Testis (tissue), 2 donors: ENCODE measurements at regions not wholly inside any gene's neighbourhood (a gene's known extent, or its start where the extent isn't known, plus 50 kb on each side); places are given as distances from the start of the nearest gene placed in this dataset.

Experiments used
- DNase-seq: peaks from one replicate; pipeline ENCODE4 v3.0.0-alpha.2; 2019
- H3K27ac ChIP-seq, 2 donors: fragments of 200-600 bp; sonication (generic); one replicate each; pipeline ENCODE4 v1.5.1; 2019
- H3K27me3 ChIP-seq: fragments of 200-600 bp; sonication (generic); one replicate; pipeline ENCODE4 v1.5.1; 2019
- H3K36me3 ChIP-seq: fragments of 200-600 bp; sonication (generic); one replicate; pipeline ENCODE4 v1.5.1; 2017; ENCODE audit warnings: low read depth; ENCODE audit errors: missing control alignments
- H3K4me1 ChIP-seq: fragments of 200-600 bp; sonication (generic); one replicate; pipeline ENCODE4 v1.5.1; 2019
- H3K4me3 ChIP-seq, 2 donors: fragments of 200-600 bp; sonication (generic); one replicate each; pipeline ENCODE4 v1.5.1; 2017 to 2019
- H3K9me3 ChIP-seq: fragments of 200-600 bp; sonication (generic); one replicate; pipeline ENCODE4 v1.5.1; 2017
- POLR2A ChIP-seq: fragments of 450-650 bp; IDR thresholded peaks from one replicate; pipeline ENCODE4 v1.6.1; 2017; ENCODE audit warnings: antibody characterized with exemption, mild to moderate bottlenecking, moderate library complexity
- WGBS, 2 donors: methylation state at CpG; one replicate each; pipeline ENCODE4 v1.1.5; 2018; 5-methylcytosine and 5-hydroxymethylcytosine counted together
- intact Hi-C: fragments of 100-400 bp; cut with DNase I; formaldehyde crosslinking; loops from one replicate; pipeline ENCODE4 v1.15.1; 2023; ENCODE audit warnings: low total_unique reads
- TF ChIP-seq, protein P1 (sequence below), 3 experiments: fragments of 450-650 bp in 2 of 3; fragments of 200-600 bp in 1 of 3; sonication (generic) in 1 of 3; IDR thresholded peaks; one replicate each; pipeline ENCODE4 v1.5.1; 2016 to 2019; ENCODE audit warnings: antibody characterized with exemption in 3 of 3, mild to moderate bottlenecking in 2 of 3, moderate library complexity in 1 of 3

- Histone ChIP-seq H3K4me3 (no peak overlapping the region), H3K4me1 (no peaks in the 10 kb centered on the region), H3K36me3 (no peaks in the 10 kb centered on the region), H3K27me3 (no peaks in the 10 kb centered on the region), H3K27ac (no peak overlapping the region), H3K9me3 (no peaks in the 10 kb centered on the region)
- no peak for TF ChIP-seq POLR2A
- TF ChIP-seq, protein P1, sequence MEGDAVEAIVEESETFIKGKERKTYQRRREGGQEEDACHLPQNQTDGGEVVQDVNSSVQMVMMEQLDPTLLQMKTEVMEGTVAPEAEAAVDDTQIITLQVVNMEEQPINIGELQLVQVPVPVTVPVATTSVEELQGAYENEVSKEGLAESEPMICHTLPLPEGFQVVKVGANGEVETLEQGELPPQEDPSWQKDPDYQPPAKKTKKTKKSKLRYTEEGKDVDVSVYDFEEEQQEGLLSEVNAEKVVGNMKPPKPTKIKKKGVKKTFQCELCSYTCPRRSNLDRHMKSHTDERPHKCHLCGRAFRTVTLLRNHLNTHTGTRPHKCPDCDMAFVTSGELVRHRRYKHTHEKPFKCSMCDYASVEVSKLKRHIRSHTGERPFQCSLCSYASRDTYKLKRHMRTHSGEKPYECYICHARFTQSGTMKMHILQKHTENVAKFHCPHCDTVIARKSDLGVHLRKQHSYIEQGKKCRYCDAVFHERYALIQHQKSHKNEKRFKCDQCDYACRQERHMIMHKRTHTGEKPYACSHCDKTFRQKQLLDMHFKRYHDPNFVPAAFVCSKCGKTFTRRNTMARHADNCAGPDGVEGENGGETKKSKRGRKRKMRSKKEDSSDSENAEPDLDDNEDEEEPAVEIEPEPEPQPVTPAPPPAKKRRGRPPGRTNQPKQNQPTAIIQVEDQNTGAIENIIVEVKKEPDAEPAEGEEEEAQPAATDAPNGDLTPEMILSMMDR (IDR thresholded peaks at IDR 0.05): no peak
- intact Hi-C loops: no loop called here
- WGBS, 2 donors: 62 to 79% methylated on average over 8 of the region's 8 CpGs
- DNase-seq: no peak
Observed at GRCh38 chr13:20348645-20349408, 116.7 kb upstream of the GJB6 start.

DNA sequence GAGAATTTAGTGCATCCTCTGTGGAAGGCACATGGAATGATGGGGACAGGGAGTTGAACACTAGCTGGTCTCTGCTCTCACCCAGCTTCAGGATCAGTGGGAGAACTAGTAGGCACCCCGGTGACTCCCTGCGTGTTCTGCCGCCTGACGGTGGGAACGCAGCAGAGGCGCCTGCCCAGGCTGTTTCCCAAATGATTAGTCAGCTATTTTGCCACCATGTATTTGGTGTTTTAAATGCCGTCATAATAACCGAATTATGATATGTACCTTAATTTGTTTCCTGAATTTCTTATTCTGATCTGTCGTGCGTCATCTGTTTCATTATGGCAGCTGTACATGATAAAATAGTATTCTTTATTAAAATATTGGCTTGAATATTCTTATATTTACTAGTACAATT is 115.9 kb upstream of the GJB6 start:
- H3K36me3 ChIP-seq: no peaks in the 10 kb centered on the region
- H3K9me3 ChIP-seq: no peaks in the 10 kb centered on the region
- H3K27me3 ChIP-seq: no peaks in the 10 kb centered on the region
- no peak for DNase-seq
- no peak overlapping the region for H3K27ac ChIP-seq
- H3K4me1 ChIP-seq: no peaks in the 10 kb centered on the region
- TF ChIP-seq, protein P1 (IDR thresholded peaks at IDR 0.05): no peak
- TF ChIP-seq POLR2A: no peak
- no peak overlapping the region for H3K4me3 ChIP-seq
- WGBS, 2 donors: 64 to 79% methylated on average over 10 of the region's 10 CpGs
- intact Hi-C loops: no loop called here

- no peaks in the 10 kb centered on the region for H3K27me3 ChIP-seq
- WGBS, 2 donors: 63 to 77% methylated on average over 10 of the region's 10 CpGs
- no peak overlapping the region for H3K4me3 ChIP-seq
- no peaks in the 10 kb centered on the region for H3K4me1 ChIP-seq
- no peaks in the 10 kb centered on the region for H3K9me3 ChIP-seq
- no peaks in the 10 kb centered on the region for H3K36me3 ChIP-seq
- TF ChIP-seq, protein P1 (IDR thresholded peaks at IDR 0.05): no peak
- TF ChIP-seq POLR2A: no peak
- intact Hi-C loops: no loop called here
- DNase-seq: no peak
- H3K27ac ChIP-seq: no peak overlapping the region
Observed at GRCh38 chr13:20344836-20345490, 112.8 kb upstream of the GJB6 start.

GRCh38 chr13:20342311-20342710 is 110.2 kb upstream of the GJB6 start:
- intact Hi-C loops: no loop called here
- no peaks in the 10 kb centered on the region for H3K9me3 ChIP-seq
- TF ChIP-seq POLR2A: no peak
- TF ChIP-seq, protein P1 (IDR thresholded peaks at IDR 0.05): no peak
- no peaks in the 10 kb centered on the region for H3K4me1 ChIP-seq
- DNase-seq: no peak
- WGBS, 2 donors: 83 to 86% methylated on average over 3 of the region's 3 CpGs
- no peak overlapping the region for H3K27ac ChIP-seq
- H3K4me3 ChIP-seq: no peak overlapping the region
- H3K36me3 ChIP-seq: no peaks in the 10 kb centered on the region
- no peaks in the 10 kb centered on the region for H3K27me3 ChIP-seq
